HG03025 (cell line): ENCODE measurements at regions not wholly inside any gene's neighbourhood (a gene's known extent, or its start where the extent isn't known, plus 50 kb on each side); places are given as distances from the start of the nearest gene placed in this dataset.
"Not testable (repeated sequence)": the region's sequence is repeated elsewhere in the genome, so short reads cannot be mapped to it uniquely, and the experiment has no call there.

Source experiments
- ATAC-seq: cut with Tn5 transposase; IDR thresholded peaks from one replicate; pipeline ENCODE4 v1.9.1; 2021; ENCODE audit warnings: mild to moderate bottlenecking, moderate library complexity; ENCODE audit not compliant: unreplicated experiment, low FRiP score

DNA sequence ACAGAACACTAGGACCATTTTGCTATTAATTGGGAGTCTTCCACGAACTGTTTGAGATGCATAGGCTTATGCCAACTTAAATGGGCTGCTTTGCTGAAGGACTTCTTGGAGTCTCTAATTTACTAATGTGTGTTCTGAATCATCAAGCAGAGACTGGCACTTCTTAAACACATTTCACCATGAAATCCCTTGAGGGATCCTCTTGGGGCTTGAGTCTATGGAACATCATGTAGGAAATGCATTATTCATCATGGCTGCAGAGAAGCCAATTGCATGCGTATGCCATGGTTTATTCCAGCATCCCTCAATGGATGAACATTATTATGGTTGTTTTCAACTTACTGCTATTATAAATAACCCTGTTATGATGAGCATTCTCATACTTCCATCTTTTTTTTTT lies 73.4 kb downstream of the FGD2 start:
- no peak for ATAC-seq

- no peak for ATAC-seq
Observed at GRCh38 chr6:37081042-37081607, 75.7 kb downstream of the FGD2 start.

GRCh38 chr6:37082390-37083130 lies 77.1 kb downstream of the FGD2 start:
- no peak for ATAC-seq

GRCh38 chr6:37083243-37084138 lies 78.0 kb downstream of the FGD2 start:
- no peak for ATAC-seq

DNA sequence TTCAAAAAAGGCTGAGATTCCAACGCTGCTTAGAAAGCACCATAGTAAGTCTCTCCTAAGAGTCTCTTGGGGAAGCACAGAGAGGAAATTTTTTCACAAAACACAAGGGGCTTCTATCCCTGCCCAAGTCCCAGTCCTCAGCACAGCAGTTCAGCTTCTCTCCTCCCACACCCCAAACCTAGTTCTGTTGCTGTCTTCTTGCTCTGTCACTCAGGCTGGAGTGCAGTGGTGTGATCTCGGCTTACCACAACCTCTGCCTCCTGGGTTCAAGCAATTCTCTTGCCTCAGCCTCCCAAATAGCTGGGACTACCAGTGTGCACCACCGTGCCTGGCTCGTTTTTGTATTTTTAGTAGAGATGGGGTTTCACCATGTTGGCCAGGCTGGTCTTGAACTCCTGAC lies 79.2 kb downstream of the FGD2 start:
- not testable (repeated sequence) for ATAC-seq

DNA sequence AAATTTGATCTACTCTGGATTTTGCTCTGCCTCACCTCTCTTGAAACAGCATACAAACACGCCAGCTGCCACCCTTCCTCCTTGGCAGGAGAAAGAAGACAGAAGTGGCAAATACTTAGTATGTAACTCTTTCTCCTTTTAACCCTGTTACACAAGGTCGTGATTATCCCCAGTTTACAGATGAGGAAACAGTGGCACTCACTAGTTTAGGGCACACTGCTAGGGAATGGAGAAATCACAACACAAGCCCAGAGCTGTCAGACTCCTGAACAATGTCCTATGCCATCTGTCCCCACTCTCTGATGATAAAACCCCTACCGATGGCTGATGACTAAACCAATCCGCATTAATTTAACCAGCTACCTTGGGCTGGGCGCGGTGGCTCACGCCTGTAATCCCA lies 79.7 kb downstream of the FGD2 start:
- ATAC-seq: no peak

DNA sequence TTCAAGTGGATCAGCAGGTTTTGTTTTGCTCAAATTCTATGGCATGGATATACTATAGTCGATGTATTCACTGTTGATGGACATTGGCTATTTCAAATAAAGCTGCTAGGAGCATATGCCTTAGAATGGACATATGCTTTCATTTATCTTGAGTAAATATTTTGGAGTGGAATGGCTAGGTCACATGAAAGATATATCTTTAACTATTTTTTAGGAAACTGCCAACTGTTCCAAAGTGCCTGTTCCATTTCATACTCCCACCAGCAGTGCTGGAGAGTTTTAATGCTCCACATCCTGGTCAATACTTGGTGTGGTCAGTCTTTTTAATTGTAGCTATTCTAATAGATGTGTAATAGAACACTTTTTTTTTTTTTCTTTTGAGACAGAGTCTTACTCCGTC lies 81.1 kb upstream of the PIM1 start:
- ATAC-seq: no peak

DNA sequence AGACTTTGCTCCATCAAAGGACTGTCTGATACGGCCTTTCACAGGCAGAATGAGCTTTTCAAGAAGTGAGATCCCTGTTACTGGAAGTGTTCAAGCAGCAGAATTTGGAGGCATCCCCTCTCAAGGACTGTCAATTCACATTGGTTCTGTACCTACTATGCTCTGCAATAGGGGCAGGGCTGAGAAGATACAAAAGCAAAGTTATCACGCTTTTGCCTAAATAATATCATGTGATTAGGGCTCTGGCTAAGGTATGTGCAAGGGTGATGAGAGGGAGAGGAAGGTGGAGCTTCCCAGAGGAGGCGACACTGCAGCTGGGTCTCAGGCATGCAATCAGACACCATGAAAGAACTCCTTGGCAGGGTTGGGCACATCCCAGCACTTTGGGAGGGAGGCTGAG lies 80.2 kb upstream of the PIM1 start:
- no peak for ATAC-seq

DNA sequence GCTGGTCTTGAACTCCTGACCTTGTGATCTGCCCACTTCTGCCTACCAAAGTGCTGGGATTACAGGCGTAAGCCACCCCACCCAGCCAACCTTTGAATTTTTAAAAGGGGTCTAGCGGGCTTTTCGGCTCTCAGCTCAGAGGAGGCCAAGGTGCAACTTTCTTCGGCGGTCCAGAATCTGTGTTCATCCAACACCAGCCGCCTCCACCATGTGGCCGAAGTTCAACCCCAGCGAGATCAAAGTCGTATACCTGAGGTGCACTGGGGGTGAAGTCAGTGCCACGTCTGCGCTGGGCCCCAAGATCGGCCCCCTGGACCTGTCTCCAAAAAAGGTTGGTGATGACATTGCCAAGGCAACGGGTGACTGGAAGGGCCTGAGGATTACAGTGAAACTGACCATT lies 78.8 kb upstream of the PIM1 start:
- ATAC-seq: not testable (repeated sequence)

- not testable (repeated sequence) for ATAC-seq
Observed at GRCh38 chr6:37091586-37091985, 78.4 kb upstream of the PIM1 start.

DNA sequence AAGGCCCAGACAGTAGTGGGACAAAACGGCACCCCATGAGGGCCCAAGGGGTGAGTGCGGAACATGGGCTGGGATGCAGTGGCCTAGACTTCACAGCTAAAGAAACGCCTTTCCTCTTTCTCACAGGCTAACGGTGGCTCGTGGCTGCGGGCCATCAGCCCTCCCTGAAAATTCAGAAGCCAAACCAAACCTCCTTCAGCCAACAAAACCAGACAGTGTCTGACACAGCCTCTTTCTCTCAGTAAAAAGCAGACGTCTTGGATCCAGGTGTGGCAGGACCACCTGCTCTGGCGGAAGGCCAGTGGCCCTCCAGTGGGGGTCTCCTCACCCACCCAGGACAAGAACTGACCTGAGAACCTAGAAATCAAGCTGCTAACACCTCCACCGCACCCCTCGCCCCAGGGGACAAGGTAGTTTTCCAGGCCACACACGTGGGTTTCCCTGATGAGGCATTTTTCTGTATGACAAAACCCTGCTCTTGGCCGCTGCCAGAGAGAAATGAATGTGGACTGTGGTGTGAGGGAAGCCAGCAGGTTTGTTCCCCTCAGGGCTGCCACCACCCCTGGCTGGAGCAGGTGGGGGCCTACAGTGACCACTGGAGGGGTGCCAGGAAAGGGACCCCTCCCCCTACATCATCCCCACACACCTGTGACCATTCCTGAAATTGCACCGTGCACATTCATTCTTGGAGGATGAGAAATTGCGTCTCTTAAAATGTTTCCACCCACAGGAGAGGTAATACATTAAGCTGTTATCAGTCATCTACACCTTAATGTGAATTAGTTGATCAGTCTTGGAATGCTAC lies 76.8 kb upstream of the PIM1 start:
- no peak for ATAC-seq

- no peak for ATAC-seq
Observed at GRCh38 chr6:37093728-37094069, 76.3 kb upstream of the PIM1 start.

- no peak for ATAC-seq
Observed at GRCh38 chr6:37095997-37096396, 74.0 kb upstream of the PIM1 start.

DNA sequence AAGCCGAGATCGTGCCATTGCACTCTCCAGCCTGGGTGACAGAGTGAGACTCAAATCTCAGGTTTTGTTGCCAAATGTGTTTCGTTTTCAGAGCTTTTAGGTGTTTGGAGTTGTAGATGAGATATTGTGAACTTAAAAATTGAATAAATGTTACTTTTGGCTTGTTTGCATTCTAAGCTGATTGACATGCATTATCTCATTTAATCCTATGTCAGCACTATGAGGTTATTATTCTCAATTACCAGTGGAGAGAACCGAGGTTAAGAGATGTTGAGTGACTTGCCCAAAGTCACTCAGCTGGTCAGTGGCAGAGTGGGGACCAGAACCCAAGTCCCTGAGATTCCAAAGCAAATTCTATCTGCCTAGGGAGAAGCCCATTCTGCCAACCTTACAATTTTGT lies 72.6 kb upstream of the PIM1 start:
- no peak for ATAC-seq

DNA sequence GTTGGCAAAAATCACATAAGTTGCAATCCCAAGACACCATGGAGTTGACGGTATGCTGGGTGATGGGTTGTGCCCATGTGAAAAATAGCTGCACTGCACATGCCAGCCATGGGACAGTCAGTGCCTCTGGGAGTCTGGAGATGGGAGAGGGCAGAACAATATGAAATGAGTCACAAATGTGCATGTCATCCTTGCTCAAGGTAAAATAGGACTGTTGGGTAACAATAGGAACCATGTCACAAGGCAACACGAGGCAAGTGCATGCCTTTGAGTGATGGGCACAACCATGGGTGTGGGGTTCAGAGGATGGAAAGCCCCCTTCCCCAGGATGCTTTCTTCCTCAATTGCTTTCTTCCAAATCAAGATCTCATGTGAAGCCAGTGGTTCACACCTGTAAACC lies 70.5 kb upstream of the PIM1 start:
- ATAC-seq: no peak

GRCh38 chr6:37100745-37101144 lies 69.2 kb upstream of the PIM1 start:
- ATAC-seq: no peak

GRCh38 chr6:37101991-37102298 lies 68.0 kb upstream of the PIM1 start:
- ATAC-seq: no peak

- peak; percentile 54 for ATAC-seq
Observed at GRCh38 chr6:37102299-37103168, 67.4 kb upstream of the PIM1 start.

DNA sequence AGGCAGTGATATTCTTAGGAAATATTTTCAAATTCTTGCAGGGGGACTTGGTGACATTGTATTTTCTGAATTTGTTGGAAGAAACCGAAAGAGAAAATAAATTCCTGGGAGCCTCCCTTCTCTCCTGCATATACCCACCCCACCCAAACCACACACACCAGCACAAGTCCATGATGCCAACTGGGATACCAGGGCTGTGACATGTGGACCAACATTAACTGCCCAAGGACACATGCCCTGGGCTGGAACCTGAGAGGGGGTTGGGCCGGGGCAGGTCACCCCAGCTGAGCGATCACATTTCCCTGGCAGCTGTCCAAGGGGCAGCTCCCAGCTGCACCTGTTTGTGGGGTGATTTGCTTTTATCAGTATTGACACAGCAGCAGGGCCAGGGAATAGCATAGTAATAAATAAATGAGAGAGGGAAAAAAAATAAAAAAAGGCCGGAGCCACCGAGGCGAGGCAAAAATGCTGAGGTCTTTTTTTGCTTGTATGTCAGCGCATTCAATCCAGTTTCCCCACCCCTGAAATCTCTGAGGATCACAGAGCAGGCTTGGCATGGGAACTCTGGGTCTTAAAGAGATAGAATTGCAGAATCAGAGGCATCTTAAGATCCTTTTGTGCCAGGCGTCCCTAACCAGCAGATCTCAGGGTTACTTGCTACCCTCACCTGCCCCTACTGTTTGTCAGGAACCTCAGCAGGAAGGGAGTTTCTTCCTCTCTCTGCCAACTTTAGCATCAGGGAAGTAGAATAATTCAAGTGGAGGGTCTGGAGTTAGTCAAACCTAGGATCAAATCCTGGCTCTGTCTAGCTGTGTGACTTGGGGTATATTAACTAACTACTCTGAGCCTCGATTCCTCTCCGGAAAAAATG lies 66.5 kb upstream of the PIM1 start:
- no peak for ATAC-seq
